ENCODE measurements at regions not wholly inside any gene's neighbourhood (a gene's known extent, or its start where the extent isn't known, plus 50 kb on each side); places are given as distances from the start of the nearest gene placed in this dataset.

GRCh38 chr20:24732599-24732998, 216.5 kb upstream of the CST7 start:
- TF ChIP-seq NR3C1 (IDR thresholded peaks at IDR 0.05) = no peak
- no peak for TF ChIP-seq RCOR1 (IDR thresholded peaks at IDR 0.05; ENCODE audit: low read depth, low read length)
- TF ChIP-seq FOSB (CRISPR knock-in tag; IDR thresholded peaks at IDR 0.05) = no peak
- no peak for TF ChIP-seq CHD2 (IDR thresholded peaks at IDR 0.05; ENCODE audit: low read length, partially characterized antibody)
- TF ChIP-seq ZFP36 (IDR thresholded peaks at IDR 0.05; ENCODE audit: borderline replicate concordance, partially characterized antibody) = no peak
- no peak for TF ChIP-seq ZC3H11A (IDR thresholded peaks at IDR 0.05)
- TF ChIP-seq SREBF2 (IDR thresholded peaks at IDR 0.05) = no peak
- no peak for TF ChIP-seq E2F6 (IDR thresholded peaks at IDR 0.05; ENCODE audit: borderline replicate concordance, low read depth)
- TF ChIP-seq ATOH8 (CRISPR knock-in tag; IDR thresholded peaks at IDR 0.05; ENCODE audit: low read depth) = no peak
- no peak for TF ChIP-seq REST (IDR thresholded peaks at IDR 0.05)
- no peak for TF ChIP-seq MAX (IDR thresholded peaks at IDR 0.05)
- no peak for TF ChIP-seq CTCF (IDR thresholded peaks at IDR 0.05)
- Histone ChIP-seq H3K4me3 (no peak overlapping the region), H3K9me3 (no peaks in the 10 kb centered on the region), H3K4me2 (no peak overlapping the region), H3K4me1 (no peaks in the 10 kb centered on the region), H3K27ac (no peak overlapping the region)
- ChIA-PET POLR2A (no interaction called here), CTCF (interaction anchor here (1.0 kb wide), 1 partner anchor 185 kb away, joined by 3 read pairs; no protein-coding TSS in a partner anchor)
- 62% methylated on average over 4 of the region's 4 CpGs for WGBS (ENCODE audit: missing lambda C conversion rate)
- no peak for FAIRE-seq
- ATAC-seq = no peak
- no peak for DNase-seq (ENCODE audit: low read depth in 1 of 2, low spot score in 1 of 2)

GRCh38 chr20:24733416-24733815, 215.7 kb upstream of the CST7 start:
- TF ChIP-seq JUNB (IDR thresholded peaks at IDR 0.05) = no peak
- no peak for TF ChIP-seq HOXB13 (CRISPR knock-in tag; IDR thresholded peaks at IDR 0.05; ENCODE audit: low read depth)
- TF ChIP-seq ZFP36 (IDR thresholded peaks at IDR 0.05; ENCODE audit: borderline replicate concordance, partially characterized antibody) = no peak
- no peak for TF ChIP-seq E2F6 (IDR thresholded peaks at IDR 0.05; ENCODE audit: borderline replicate concordance, low read depth)
- TF ChIP-seq NPAS2 (CRISPR knock-in tag; IDR thresholded peaks at IDR 0.05; ENCODE audit: borderline replicate concordance) = no peak
- TF ChIP-seq RARB (CRISPR knock-in tag; IDR thresholded peaks at IDR 0.05) = no peak
- no peak for TF ChIP-seq BCL3 (IDR thresholded peaks at IDR 0.05)
- no peak for TF ChIP-seq REST (IDR thresholded peaks at IDR 0.05)
- no peak for TF ChIP-seq JUN (IDR thresholded peaks at IDR 0.05)
- H3K9me3 ChIP-seq = no peaks in the 10 kb centered on the region
- no peak overlapping the region for H3K4me2 ChIP-seq
- POLR2A ChIA-PET = no interaction called here
- 74% methylated on average over 1 of the region's 1 CpG for WGBS (ENCODE audit: missing lambda C conversion rate)
- DNase-seq (ENCODE audit: low read depth in 1 of 2, low spot score in 1 of 2) = no peak
- no peaks in the 10 kb centered on the region for H3K4me1 ChIP-seq
- CTCF ChIA-PET = no interaction called here
- no peak overlapping the region for H3K4me3 ChIP-seq
- no peak overlapping the region for H3K27ac ChIP-seq
- ATAC-seq = no peak
- FAIRE-seq = no peak

Measured in A549 (cell line).